Activated CD4-positive, alpha-beta T cell treated with anti-CD3 and anti-CD28 coated beads, Interleukin-2, amount 50 U/mL, for 16 hours (primary cell): ENCODE measurements at regions not wholly inside any gene's neighbourhood (a gene's known extent, or its start where the extent isn't known, plus 50 kb on each side); places are given as distances from the start of the nearest gene placed in this dataset.
A peak's percentile ranks its signal among the peaks of the same experiment; 100 is the strongest.
"Not testable (repeated sequence)": the region's sequence is repeated elsewhere in the genome, so short reads cannot be mapped to it uniquely, and the experiment has no call there.

Experiments
- DNase-seq: peaks from one replicate; pipeline ENCODE4 v3.0.0-alpha.2; 2020

GRCh38 chr21:41630917-41631316, 123.0 kb upstream of the TMPRSS2 start:
- DNase-seq: no peak

- no peak for DNase-seq
These were observed 122.3 kb upstream of the TMPRSS2 start for GRCh38 chr21:41630249-41630648.

GRCh38 chr21:41628256-41628655, 120.3 kb upstream of the TMPRSS2 start:
- no peak for DNase-seq

GRCh38 chr21:41627428-41627827, 119.5 kb upstream of the TMPRSS2 start:
- no peak for DNase-seq

GRCh38 chr21:41626021-41626420, 118.1 kb upstream of the TMPRSS2 start:
- DNase-seq: no peak

- no peak for DNase-seq
These were observed 117.5 kb upstream of the TMPRSS2 start for GRCh38 chr21:41625428-41625827.

- DNase-seq: no peak
These were observed 116.8 kb upstream of the TMPRSS2 start for GRCh38 chr21:41624674-41625310.

- no peak for DNase-seq
These were observed 116.0 kb upstream of the TMPRSS2 start for GRCh38 chr21:41623945-41624344.

- DNase-seq: peak; percentile 22
These were observed 115.0 kb upstream of the TMPRSS2 start for GRCh38 chr21:41622831-41623548.

- no peak for DNase-seq
These were observed 114.2 kb upstream of the TMPRSS2 start for GRCh38 chr21:41622201-41622600.

- no peak for DNase-seq
These were observed 113.6 kb upstream of the TMPRSS2 start for GRCh38 chr21:41621513-41621912.

- no peak for DNase-seq
These were observed 113.0 kb upstream of the TMPRSS2 start for GRCh38 chr21:41620982-41621381.

GRCh38 chr21:41620541-41620940, 112.6 kb upstream of the TMPRSS2 start:
- DNase-seq: no peak

GRCh38 chr21:41616031-41616591, 108.2 kb upstream of the TMPRSS2 start:
- DNase-seq: no peak

GRCh38 chr21:41615613-41616012, 107.7 kb upstream of the TMPRSS2 start:
- no peak for DNase-seq

- DNase-seq: no peak
These were observed 106.6 kb upstream of the TMPRSS2 start for GRCh38 chr21:41614511-41614910.

- no peak for DNase-seq
These were observed 105.6 kb upstream of the TMPRSS2 start for GRCh38 chr21:41613533-41613909.

- DNase-seq: peak; percentile 25
These were observed 104.9 kb upstream of the TMPRSS2 start for GRCh38 chr21:41612674-41613532.

- DNase-seq: peak; percentile 5
These were observed 104.1 kb upstream of the TMPRSS2 start for GRCh38 chr21:41611966-41612606.

GRCh38 chr21:41611441-41611840, 103.5 kb upstream of the TMPRSS2 start:
- DNase-seq: no peak

- DNase-seq: not testable (repeated sequence)
These were observed 102.8 kb upstream of the TMPRSS2 start for GRCh38 chr21:41610840-41611115.

GRCh38 chr21:41610042-41610839, 102.3 kb upstream of the TMPRSS2 start:
- DNase-seq: peak; percentile 16
